ENCODE measurements at regions not wholly inside any gene's neighbourhood (a gene's known extent, or its start where the extent isn't known, plus 50 kb on each side); places are given as distances from the start of the nearest gene placed in this dataset.

DNA sequence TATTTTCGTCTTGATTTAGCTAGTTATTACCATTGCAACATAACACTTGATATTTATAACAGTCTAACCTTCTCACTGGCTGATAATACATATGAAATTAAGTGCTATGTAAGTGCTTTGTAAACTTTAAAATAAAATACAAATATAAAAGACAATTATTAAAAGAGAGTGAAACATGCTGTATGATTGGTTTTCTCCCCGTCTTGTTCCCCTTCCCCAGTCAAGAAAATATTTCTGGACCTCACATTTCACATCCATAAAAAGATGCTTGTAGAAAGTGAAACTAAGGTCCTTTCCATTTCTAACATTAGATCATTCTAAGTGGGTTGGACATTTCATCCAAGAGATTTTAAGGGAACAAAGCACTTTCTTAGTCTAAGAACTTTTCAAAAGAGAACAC, 310.2 kb upstream of the LRATD1 start:
- no peak for DNase-seq
- Histone ChIP-seq H3K27ac (ENCODE audit: low read length) (no peak overlapping the region), H3K4me3 (ENCODE audit: low read length) (no peak overlapping the region), H3K36me3 (ENCODE audit: control insufficient read depth, insufficient read depth, low read length) (no peaks in the 10 kb centered on the region), H3K27me3 (ENCODE audit: control insufficient read depth, insufficient read depth, low read length) (no peaks in the 10 kb centered on the region), H3K9me3 (ENCODE audit: control insufficient read depth, low read depth, low read length) (no peaks in the 10 kb centered on the region), H3K4me1 (ENCODE audit: control insufficient read depth, insufficient read depth, low read length) (no peaks in the 10 kb centered on the region)
- WGBS (ENCODE audit: insufficient coverage, low lambda C conversion rate), result 67% methylated on average over 2 of the region's 2 CpGs

- no peak overlapping the region for H3K4me3 ChIP-seq (ENCODE audit: low read length)
- no peak overlapping the region for H3K27ac ChIP-seq (ENCODE audit: low read length)
- H3K36me3 ChIP-seq (ENCODE audit: control insufficient read depth, insufficient read depth, low read length), result no peaks in the 10 kb centered on the region
- no CpG with 5 or more reads among the region's 2 CpGs for WGBS (ENCODE audit: insufficient coverage, low lambda C conversion rate)
- H3K4me1 ChIP-seq (ENCODE audit: control insufficient read depth, insufficient read depth, low read length), result no peaks in the 10 kb centered on the region
- no peak for DNase-seq
- H3K9me3 ChIP-seq (ENCODE audit: control insufficient read depth, low read depth, low read length), result no peaks in the 10 kb centered on the region
- no peaks in the 10 kb centered on the region for H3K27me3 ChIP-seq (ENCODE audit: control insufficient read depth, insufficient read depth, low read length)
Observed at GRCh38 chr2:14324308-14324707, 308.2 kb upstream of the LRATD1 start.

DNA sequence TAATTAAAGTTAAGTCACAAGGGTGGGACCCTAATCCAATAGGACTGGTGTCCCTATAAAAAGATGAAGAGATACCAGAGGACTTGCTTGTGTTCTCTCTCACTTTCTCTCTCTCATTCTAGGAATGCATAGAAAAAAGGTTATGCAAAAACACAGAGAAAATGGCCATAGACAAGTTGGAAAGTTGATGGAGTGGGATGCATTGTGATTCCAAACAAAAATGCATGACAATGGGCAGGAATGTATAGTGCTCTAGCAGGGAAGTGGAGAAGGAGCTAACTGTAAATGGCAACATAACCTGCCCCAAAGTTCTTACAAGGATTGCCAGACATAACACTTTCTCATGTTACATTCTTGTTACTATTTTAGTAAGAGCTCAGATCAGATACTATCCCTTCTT, 301.6 kb upstream of the LRATD1 start:
- no peaks in the 10 kb centered on the region for H3K36me3 ChIP-seq (ENCODE audit: control insufficient read depth, insufficient read depth, low read length)

DNA sequence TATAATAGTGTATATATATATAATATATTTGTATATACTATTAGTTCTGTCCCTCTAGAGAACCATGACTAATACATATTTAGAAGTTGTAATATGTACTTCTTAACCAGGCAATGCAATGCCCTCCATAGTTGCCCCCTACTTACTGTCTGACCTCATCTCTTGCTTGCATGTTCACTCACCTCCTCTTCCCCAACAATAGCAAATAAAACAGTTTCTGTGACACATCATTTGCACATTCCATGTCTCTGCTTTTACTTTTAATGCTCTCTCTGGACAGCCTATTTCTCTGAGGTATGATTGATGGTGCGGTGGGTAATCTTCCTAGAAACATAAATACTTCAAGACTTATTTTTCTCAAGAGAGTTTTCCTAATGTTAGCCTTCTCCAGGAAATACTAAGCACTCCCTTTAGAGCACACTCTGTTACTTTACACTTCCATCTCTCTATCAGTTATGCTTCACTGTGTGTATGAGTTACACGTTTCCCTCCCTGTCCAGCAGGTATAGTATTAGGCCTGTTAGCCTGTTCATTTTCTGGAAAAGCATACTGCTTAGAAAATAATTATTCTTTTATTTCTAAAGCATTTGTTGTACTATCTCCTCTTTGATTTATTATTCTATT, 295.6 kb upstream of the LRATD1 start:
- no peaks in the 10 kb centered on the region for H3K4me1 ChIP-seq (ENCODE audit: control insufficient read depth, insufficient read depth, low read length)
- no peaks in the 10 kb centered on the region for H3K36me3 ChIP-seq (ENCODE audit: control insufficient read depth, insufficient read depth, low read length)
- H3K27me3 ChIP-seq (ENCODE audit: control insufficient read depth, insufficient read depth, low read length), result no peaks in the 10 kb centered on the region
- 50% methylated on average over 1 of the region's 2 CpGs for WGBS (ENCODE audit: insufficient coverage, low lambda C conversion rate)
- DNase-seq, result no peak
- H3K9me3 ChIP-seq (ENCODE audit: control insufficient read depth, low read depth, low read length), result no peaks in the 10 kb centered on the region
- H3K27ac ChIP-seq (ENCODE audit: low read length), result no peak overlapping the region
- no peak overlapping the region for H3K4me3 ChIP-seq (ENCODE audit: low read length)

More for the DNA sequence above, 301.6 kb upstream of the LRATD1 start:
- DNase-seq, result no peak
- Histone ChIP-seq H3K4me3 (ENCODE audit: low read length) (no peak overlapping the region), H3K27ac (ENCODE audit: low read length) (no peak overlapping the region), H3K27me3 (ENCODE audit: control insufficient read depth, insufficient read depth, low read length) (no peaks in the 10 kb centered on the region), H3K9me3 (ENCODE audit: control insufficient read depth, low read depth, low read length) (no peaks in the 10 kb centered on the region), H3K4me1 (ENCODE audit: control insufficient read depth, insufficient read depth, low read length) (no peaks in the 10 kb centered on the region)

GRCh38 chr2:14340703-14341102, 291.8 kb upstream of the LRATD1 start:
- 100% methylated on average over 1 of the region's 3 CpGs for WGBS (ENCODE audit: insufficient coverage, low lambda C conversion rate)
- no peak overlapping the region for H3K4me3 ChIP-seq (ENCODE audit: low read length)
- DNase-seq, result no peak
- H3K4me1 ChIP-seq (ENCODE audit: control insufficient read depth, insufficient read depth, low read length), result no peaks in the 10 kb centered on the region
- no peaks in the 10 kb centered on the region for H3K36me3 ChIP-seq (ENCODE audit: control insufficient read depth, insufficient read depth, low read length)
- no peaks in the 10 kb centered on the region for H3K27me3 ChIP-seq (ENCODE audit: control insufficient read depth, insufficient read depth, low read length)
- H3K9me3 ChIP-seq (ENCODE audit: control insufficient read depth, low read depth, low read length), result no peaks in the 10 kb centered on the region
- H3K27ac ChIP-seq (ENCODE audit: low read length), result no peak overlapping the region

DNA sequence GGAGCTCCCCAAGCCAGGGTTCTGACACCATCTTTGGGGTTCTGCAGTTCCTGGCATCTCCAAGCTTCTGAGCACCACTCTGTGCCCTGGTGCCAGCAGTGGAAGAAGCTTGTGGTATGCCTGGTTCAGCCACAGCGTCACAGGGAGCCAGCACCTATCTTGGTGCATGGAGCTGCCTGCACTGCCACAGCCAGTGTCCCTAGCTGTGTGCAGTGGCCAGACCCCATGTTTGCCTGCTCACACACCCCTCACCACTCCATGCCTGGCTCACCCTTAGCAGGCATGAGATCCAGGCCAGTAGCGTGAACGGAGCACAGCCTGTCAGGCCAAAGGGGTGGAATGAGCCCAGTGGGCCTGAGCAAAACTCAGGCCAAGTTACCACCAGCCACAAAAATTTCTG, 290.2 kb upstream of the LRATD1 start:
- Histone ChIP-seq H3K27ac (ENCODE audit: low read length) (no peak overlapping the region), H3K36me3 (ENCODE audit: control insufficient read depth, insufficient read depth, low read length) (no peaks in the 10 kb centered on the region), H3K27me3 (ENCODE audit: control insufficient read depth, insufficient read depth, low read length) (no peaks in the 10 kb centered on the region), H3K4me3 (ENCODE audit: low read length) (no peak overlapping the region), H3K9me3 (ENCODE audit: control insufficient read depth, low read depth, low read length) (no peaks in the 10 kb centered on the region), H3K4me1 (ENCODE audit: control insufficient read depth, insufficient read depth, low read length) (no peaks in the 10 kb centered on the region)
- no CpG with 5 or more reads among the region's 3 CpGs for WGBS (ENCODE audit: insufficient coverage, low lambda C conversion rate)
- DNase-seq, result no peak

GRCh38 chr2:14344355-14344754, 288.2 kb upstream of the LRATD1 start:
- Histone ChIP-seq H3K4me1 (ENCODE audit: control insufficient read depth, insufficient read depth, low read length) (no peaks in the 10 kb centered on the region), H3K4me3 (ENCODE audit: low read length) (no peak overlapping the region), H3K9me3 (ENCODE audit: control insufficient read depth, low read depth, low read length) (no peaks in the 10 kb centered on the region), H3K36me3 (ENCODE audit: control insufficient read depth, insufficient read depth, low read length) (no peaks in the 10 kb centered on the region), H3K27me3 (ENCODE audit: control insufficient read depth, insufficient read depth, low read length) (no peaks in the 10 kb centered on the region), H3K27ac (ENCODE audit: low read length) (no peak overlapping the region)
- WGBS (ENCODE audit: insufficient coverage, low lambda C conversion rate), result 94% methylated on average over 4 of the region's 5 CpGs
- DNase-seq, result no peak

GRCh38 chr2:14348247-14348646, 284.3 kb upstream of the LRATD1 start:
- H3K9me3 ChIP-seq (ENCODE audit: control insufficient read depth, low read depth, low read length), result no peaks in the 10 kb centered on the region
- no peaks in the 10 kb centered on the region for H3K27me3 ChIP-seq (ENCODE audit: control insufficient read depth, insufficient read depth, low read length)
- whole genome bisulfite sequencing (ENCODE audit: insufficient coverage, low lambda C conversion rate), result no CpG with 5 or more reads among the region's 8 CpGs
- H3K27ac ChIP-seq (ENCODE audit: low read length), result no peak overlapping the region
- no peak for DNase-seq
- no peaks in the 10 kb centered on the region for H3K4me1 ChIP-seq (ENCODE audit: control insufficient read depth, insufficient read depth, low read length)
- H3K4me3 ChIP-seq (ENCODE audit: low read length), result no peak overlapping the region
- no peaks in the 10 kb centered on the region for H3K36me3 ChIP-seq (ENCODE audit: control insufficient read depth, insufficient read depth, low read length)

GRCh38 chr2:14350856-14351255, 281.7 kb upstream of the LRATD1 start:
- no peaks in the 10 kb centered on the region for H3K27me3 ChIP-seq (ENCODE audit: control insufficient read depth, insufficient read depth, low read length)
- H3K9me3 ChIP-seq (ENCODE audit: control insufficient read depth, low read depth, low read length), result no peaks in the 10 kb centered on the region
- H3K27ac ChIP-seq (ENCODE audit: low read length), result no peak overlapping the region
- no peaks in the 10 kb centered on the region for H3K36me3 ChIP-seq (ENCODE audit: control insufficient read depth, insufficient read depth, low read length)
- DNase-seq, result no peak
- H3K4me1 ChIP-seq (ENCODE audit: control insufficient read depth, insufficient read depth, low read length), result no peaks in the 10 kb centered on the region
- H3K4me3 ChIP-seq (ENCODE audit: low read length), result no peak overlapping the region

GRCh38 chr2:14352067-14352466, 280.4 kb upstream of the LRATD1 start:
- DNase-seq, result no peak
- Histone ChIP-seq H3K27ac (ENCODE audit: low read length) (no peak overlapping the region), H3K4me1 (ENCODE audit: control insufficient read depth, insufficient read depth, low read length) (no peaks in the 10 kb centered on the region), H3K4me3 (ENCODE audit: low read length) (no peak overlapping the region), H3K9me3 (ENCODE audit: control insufficient read depth, low read depth, low read length) (no peaks in the 10 kb centered on the region), H3K36me3 (ENCODE audit: control insufficient read depth, insufficient read depth, low read length) (no peaks in the 10 kb centered on the region), H3K27me3 (ENCODE audit: control insufficient read depth, insufficient read depth, low read length) (no peaks in the 10 kb centered on the region)

DNA sequence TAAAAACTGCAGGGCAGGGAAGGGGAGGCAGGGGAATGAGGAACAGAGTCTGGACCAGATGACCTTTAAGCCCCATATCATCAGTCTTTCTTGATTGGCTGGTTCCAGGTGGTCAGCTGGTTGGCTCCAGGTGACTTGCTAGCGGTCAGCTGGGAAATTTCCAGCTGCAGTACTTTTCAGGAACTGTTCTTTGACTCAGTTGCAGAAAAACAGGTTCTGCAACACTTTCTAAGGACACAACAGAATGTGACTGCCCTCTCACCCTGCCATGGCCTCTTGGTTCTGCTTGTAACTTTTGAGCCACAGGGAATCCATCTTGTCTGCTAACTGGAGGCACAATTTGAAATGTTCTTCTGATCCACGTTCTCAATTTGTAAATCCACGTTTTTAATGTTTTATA, 278.3 kb upstream of the LRATD1 start:
- H3K27ac ChIP-seq (ENCODE audit: low read length), result no peak overlapping the region
- no peaks in the 10 kb centered on the region for H3K36me3 ChIP-seq (ENCODE audit: control insufficient read depth, insufficient read depth, low read length)
- H3K4me3 ChIP-seq (ENCODE audit: low read length), result no peak overlapping the region
- no CpG with 5 or more reads among the region's 3 CpGs for WGBS (ENCODE audit: insufficient coverage, low lambda C conversion rate)
- H3K9me3 ChIP-seq (ENCODE audit: control insufficient read depth, low read depth, low read length), result no peaks in the 10 kb centered on the region
- H3K4me1 ChIP-seq (ENCODE audit: control insufficient read depth, insufficient read depth, low read length), result no peaks in the 10 kb centered on the region
- H3K27me3 ChIP-seq (ENCODE audit: control insufficient read depth, insufficient read depth, low read length), result no peaks in the 10 kb centered on the region
- DNase-seq, result no peak
